ENCODE measurements at regions not wholly inside any gene's neighbourhood (a gene's known extent, or its start where the extent isn't known, plus 50 kb on each side); places are given as distances from the start of the nearest gene placed in this dataset.
"Not testable (repeated sequence)": the region's sequence is repeated elsewhere in the genome, so short reads cannot be mapped to it uniquely, and the experiment has no call there.

- no peak overlapping the region for H3K4me3 ChIP-seq (ENCODE audit: low read depth, low read length)
- no peak for DNase-seq (ENCODE audit: low read depth)
- no peak for TF ChIP-seq CTCF (IDR thresholded peaks at IDR 0.05; ENCODE audit: insufficient read depth, low read depth, low read length)
These were observed 855.5 kb upstream of the POM121L12 start for GRCh38 chr7:52179934-52180333.

DNA sequence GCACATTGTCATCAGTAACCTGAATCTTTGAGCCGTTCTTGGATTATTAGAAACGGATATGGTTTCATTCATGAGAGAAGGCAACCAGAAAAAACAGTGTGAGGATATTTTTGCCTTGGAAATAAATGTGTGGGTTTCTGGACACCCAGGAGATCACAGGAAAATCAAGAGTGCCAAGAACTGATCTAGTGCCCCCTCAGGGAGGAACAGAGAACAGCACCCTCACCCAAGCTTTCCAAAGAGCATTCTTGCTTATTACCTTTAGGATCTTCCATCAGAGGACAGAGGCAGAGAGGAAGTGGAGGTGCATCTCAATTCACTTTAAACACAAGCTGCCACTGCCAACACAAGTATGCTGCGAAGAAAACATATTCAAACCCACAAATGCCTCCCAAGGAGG lies 851.5 kb upstream of the COBL start:
- DNase-seq (ENCODE audit: low read depth) = no peak
- TF ChIP-seq CTCF (IDR thresholded peaks at IDR 0.05; ENCODE audit: insufficient read depth, low read depth, low read length) = peak; percentile 30
- H3K4me3 ChIP-seq (ENCODE audit: low read depth, low read length) = no peak overlapping the region

DNA sequence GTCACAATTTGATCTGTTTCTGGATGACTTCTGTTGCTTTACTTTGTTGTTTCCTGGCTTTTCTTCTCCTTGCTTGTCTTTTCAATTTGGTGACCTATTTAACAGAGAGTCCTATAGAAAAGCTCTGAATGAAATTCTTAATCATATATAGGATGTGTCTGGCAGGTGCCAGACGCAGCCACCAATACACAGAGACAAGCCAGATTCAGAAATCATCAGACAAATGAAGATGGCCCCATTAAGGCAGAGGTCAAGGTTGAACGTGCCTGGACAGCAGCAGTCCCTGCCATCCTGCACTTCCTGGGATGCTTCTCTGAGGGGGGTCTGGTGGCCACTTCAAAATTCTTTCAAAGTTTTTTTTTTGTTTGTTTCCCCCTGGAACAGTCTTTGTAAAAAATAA lies 846.7 kb upstream of the COBL start:
- TF ChIP-seq CTCF (IDR thresholded peaks at IDR 0.05; ENCODE audit: insufficient read depth, low read depth, low read length) = no peak
- H3K4me3 ChIP-seq (ENCODE audit: low read depth, low read length) = no peak overlapping the region
- DNase-seq (ENCODE audit: low read depth) = no peak

DNA sequence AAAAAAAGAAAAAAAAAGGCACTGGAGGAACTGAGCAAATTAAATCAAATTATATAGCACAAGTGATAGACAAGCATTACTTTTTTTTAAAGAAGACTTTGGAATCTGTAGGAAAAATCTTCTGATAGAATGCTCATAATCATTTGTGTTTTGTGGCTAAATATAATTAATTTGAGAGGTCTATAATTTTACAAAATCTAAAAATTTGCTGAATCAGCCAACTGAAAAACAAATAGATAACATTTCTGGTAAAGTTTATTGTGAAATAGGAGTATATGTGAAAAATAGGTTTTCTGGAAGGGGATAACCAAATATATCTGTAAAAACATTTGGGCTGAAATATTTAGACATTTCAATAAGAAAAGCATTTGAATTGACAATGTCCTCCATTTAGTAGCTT lies 844.9 kb upstream of the COBL start:
- TF ChIP-seq CTCF (IDR thresholded peaks at IDR 0.05; ENCODE audit: insufficient read depth, low read depth, low read length) = no peak
- H3K4me3 ChIP-seq (ENCODE audit: low read depth, low read length) = no peak overlapping the region
- no peak for DNase-seq (ENCODE audit: low read depth)

- DNase-seq (ENCODE audit: low read depth); H3K4me3 ChIP-seq (ENCODE audit: low read depth, low read length): not testable (repeated sequence)
These were observed 842.8 kb upstream of the COBL start for GRCh38 chr7:52159421-52159820.

- H3K4me3 ChIP-seq (ENCODE audit: low read depth, low read length) = no peak overlapping the region
These were observed 837.8 kb upstream of the COBL start for GRCh38 chr7:52154382-52154781.

GRCh38 chr7:52151559-52151958 lies 835.0 kb upstream of the COBL start:
- no peak for DNase-seq (ENCODE audit: low read depth)
- TF ChIP-seq CTCF (IDR thresholded peaks at IDR 0.05; ENCODE audit: insufficient read depth, low read depth, low read length) = no peak
- no peak overlapping the region for H3K4me3 ChIP-seq (ENCODE audit: low read depth, low read length)

More at GRCh38 chr7:52154382-52154781, 837.8 kb upstream of the COBL start:
- no peak for TF ChIP-seq CTCF (IDR thresholded peaks at IDR 0.05; ENCODE audit: insufficient read depth, low read depth, low read length)
- DNase-seq (ENCODE audit: low read depth) = no peak

All from fibroblast of villous mesenchyme (primary cell).